HepG2 (cell line): ENCODE measurements at regions not wholly inside any gene's neighbourhood (a gene's known extent, or its start where the extent isn't known, plus 50 kb on each side); places are given as distances from the start of the nearest gene placed in this dataset.

ENCODE experiments used
- ATAC-seq: fragments of 200-7000 bp; cut with Tn5 transposase; 3 replicates; pipeline ENCODE4 v1.9.1; 2020; ENCODE audit warnings: mild to moderate bottlenecking, moderate library complexity
- BruUV-seq: library from RNA; stranded (reverse); fragments of 400-500 nt; replicated peaks from 2 replicates; lab custom pipeline; 2021; lab: Mats Ljungman, UMichigan
- CTCF ChIA-PET: fragments of 300-600 bp; formaldehyde crosslinking; extraction: SDS; loops from one replicate; lab custom pipeline; 2021; ENCODE audit warnings: low total read pairs, inconsistent platforms, low intra/inter-chr PET ratio; lab: Yijun Ruan, JAX
- POLR2A ChIA-PET: fragments of 350-600 bp; sonication (Branson Sonifier 250); formaldehyde crosslinking; loops from one replicate; lab custom pipeline; 2020; ENCODE audit warnings: antibody characterized with exemption, inconsistent platforms; lab: Yijun Ruan, JAX
- DNase-seq: peaks from one replicate; pipeline ENCODE4 v3.0.0-alpha.2; 2015; ENCODE audit warnings: low spot score
- FAIRE-seq: peaks from 3 replicates; lab custom pipeline; 2011; peaks lifted over from hg19 to GRCh38; lab: Jason Lieb, UNC
- H2AFZ ChIP-seq: one replicate; pipeline ENCODE4 v1.6.1; 2011; ENCODE audit warnings: low read length, inconsistent platforms
- H3K27ac ChIP-seq: fragments of 300-600 bp; 3 replicates; pipeline ENCODE4 v1.8.0; 2011; ENCODE audit warnings: mixed run types, mild to moderate bottlenecking, mixed read lengths, low read length, inconsistent platforms; ENCODE audit not compliant: insufficient read depth; ENCODE audit errors: extremely low read length
- H3K27me3 ChIP-seq, 2 experiments: fragments of 200-600 bp in 1 of 2; 2 replicates in 1 of 2; 3 replicates in 1 of 2; pipeline versions ENCODE4 v1.6.0 to v1.8.0; 2011; ENCODE audit warnings: low read length in 2 of 2, mild to moderate bottlenecking in 2 of 2, moderate library complexity in 2 of 2, inconsistent platforms in 1 of 2; ENCODE audit not compliant: insufficient read depth in 2 of 2, control insufficient read depth in 1 of 2
- H3K36me3 ChIP-seq, 2 experiments: fragments of 200-600 bp in 1 of 2; replicated peaks in 1 of 2; 2 replicates in 1 of 2; 3 replicates in 1 of 2; pipeline versions ENCODE4 v1.5.1 to v1.8.0; 2011; ENCODE audit warnings: low read length in 2 of 2, inconsistent platforms in 1 of 2; ENCODE audit not compliant: insufficient read depth in 2 of 2, control insufficient read depth in 1 of 2
- H3K4me1 ChIP-seq: 2 replicates; pipeline ENCODE4 v1.5.1; 2012; ENCODE audit warnings: low read length, inconsistent platforms; ENCODE audit not compliant: insufficient read depth
- H3K4me2 ChIP-seq: 2 replicates; pipeline ENCODE4 v1.6.0; 2011; ENCODE audit warnings: low read depth, low read length, inconsistent platforms
- H3K4me3 ChIP-seq, 3 experiments: fragments of 200-600 bp in 1 of 3; sonication (generic), shearing (Covaris generic) in 1 of 3; replicated peaks in 1 of 3; 2 replicates each; pipeline ENCODE4 v1.5.1; 2011 to 2016; ENCODE audit warnings: low read length in 3 of 3, inconsistent platforms in 2 of 3, low read depth in 2 of 3, mild to moderate bottlenecking in 2 of 3, control low read depth in 1 of 3, mixed read lengths in 1 of 3; ENCODE audit not compliant: insufficient read depth in 1 of 3
- H3K79me2 ChIP-seq: one replicate; pipeline ENCODE4 v1.6.1; 2011; ENCODE audit warnings: low read length, inconsistent platforms; ENCODE audit not compliant: insufficient read depth
- H3K9ac ChIP-seq: 2 replicates; pipeline ENCODE4 v1.6.0; 2011; ENCODE audit warnings: mild to moderate bottlenecking, low read depth, low read length, inconsistent platforms; ENCODE audit not compliant: insufficient read depth
- H3K9me3 ChIP-seq: 2 replicates; pipeline ENCODE4 v1.5.1; 2012; ENCODE audit warnings: mild to moderate bottlenecking, low read length
- H4K20me1 ChIP-seq: 2 replicates; pipeline ENCODE4 v1.6.0; 2011; ENCODE audit warnings: inconsistent platforms, mild to moderate bottlenecking, low read length, moderate library complexity; ENCODE audit not compliant: insufficient read depth
- AKAP8 ChIP-seq: sonication (generic); formaldehyde crosslinking; IDR thresholded peaks from 2 replicates; pipeline ENCODE4 v1.5.1; 2020; ENCODE audit warnings: mild to moderate bottlenecking, missing genetic modification reagents
- ASH2L ChIP-seq: fragments of 300-600, 200-600 bp; sonication (generic); IDR thresholded peaks from 2 replicates; pipeline ENCODE4 v1.7.0; 2017; ENCODE audit warnings: low read depth, mild to moderate bottlenecking, moderate library complexity, mixed read lengths, low read length; ENCODE audit not compliant: insufficient read length
- GABPB1 ChIP-seq: IDR thresholded peaks from 2 replicates; pipeline ENCODE4 v1.6.1; 2016; ENCODE audit warnings: mild to moderate bottlenecking, missing genetic modification reagents, moderate library complexity, missing compliant biosample characterization
- HDAC1 ChIP-seq: sonication (generic); formaldehyde crosslinking; IDR thresholded peaks from 2 replicates; pipeline ENCODE4 v1.5.1; 2020; ENCODE audit warnings: mild to moderate bottlenecking, missing genetic modification reagents
- MYC ChIP-seq: sonication (generic); formaldehyde crosslinking; IDR thresholded peaks from 2 replicates; pipeline ENCODE4 v1.9.0; 2021; ENCODE audit warnings: missing genetic modification reagents, borderline replicate concordance
- PITX1 ChIP-seq: sonication (generic); formaldehyde crosslinking; IDR thresholded peaks from 2 replicates; pipeline ENCODE4 v1.5.1; 2020; ENCODE audit warnings: mild to moderate bottlenecking, missing genetic modification reagents
- ZNF234 ChIP-seq: sonication (generic); formaldehyde crosslinking; conservative IDR thresholded peaks from 2 replicates; pipeline ENCODE4 v1.5.1; 2020; ENCODE audit warnings: mild to moderate bottlenecking, missing genetic modification reagents
- WGBS: methylation state at CpG from one replicate; pipeline ENCODE4 v1.1.6; 2017; ENCODE audit warnings: low lambda C conversion rate; 5-methylcytosine and 5-hydroxymethylcytosine counted together
- in situ Hi-C: cut with HindIII; loops from 2 replicates; pipeline ENCODE4 v1.10.0; 2017; ENCODE audit warnings: low pct_unique_long_range_greater_than_20kb; ENCODE audit not compliant: extremely low pct_ligation_motif_present
- intact Hi-C: fragments of 100-400 bp; cut with micrococcal nuclease; formaldehyde crosslinking; loops from one replicate; pipeline ENCODE4 v1.10.0; 2022; ENCODE audit not compliant: unreplicated experiment
- TF ChIP-seq, protein P1 (sequence below): sonication (generic); formaldehyde crosslinking; IDR thresholded peaks from 2 replicates; pipeline ENCODE4 v1.4.0; 2020; ENCODE audit warnings: low read depth, mild to moderate bottlenecking, missing genetic modification reagents
- TF ChIP-seq, protein P2 (sequence below): sonication (generic); formaldehyde crosslinking; IDR thresholded peaks from 2 replicates; pipeline ENCODE4 v1.4.0; 2020; ENCODE audit warnings: missing genetic modification reagents
- TF ChIP-seq, protein P3 (sequence below): sonication (generic); formaldehyde crosslinking; conservative IDR thresholded peaks from 2 replicates; pipeline ENCODE4 v1.4.0; 2020; ENCODE audit warnings: missing genetic modification reagents

DNA sequence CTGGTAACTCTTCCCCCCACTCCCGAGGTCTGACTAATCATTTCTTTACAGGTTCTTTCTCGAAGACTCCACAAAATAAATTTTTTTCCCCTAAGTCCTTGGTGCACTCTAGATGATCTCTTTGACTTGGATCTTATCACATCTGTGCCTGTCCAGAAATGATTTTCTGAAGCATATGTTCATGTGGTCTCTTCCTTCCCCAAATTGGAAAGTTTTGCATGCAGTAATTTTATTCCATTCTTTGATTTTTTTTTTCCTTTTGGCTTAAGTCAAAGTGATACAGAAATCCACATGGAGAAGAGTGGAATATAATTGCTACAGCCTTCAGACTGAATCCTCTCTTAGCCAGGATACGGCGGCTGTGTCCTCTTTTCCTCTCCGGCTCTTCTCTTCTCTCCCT lies 213.3 kb downstream of the BMP4 start:
- FAIRE-seq: no peak
- no peak overlapping the region for H3K4me3 ChIP-seq
- 95% methylated on average over 5 of the region's 5 CpGs for WGBS

More for the DNA sequence above, 213.3 kb downstream of the BMP4 start:
- no peaks in the 10 kb centered on the region for H3K27me3 ChIP-seq
- intact Hi-C loops: no loop called here
- TF ChIP-seq ASH2L: no peak
- TF ChIP-seq ZNF234 (CRISPR knock-in tag): no peak
- TF ChIP-seq, protein P1, sequence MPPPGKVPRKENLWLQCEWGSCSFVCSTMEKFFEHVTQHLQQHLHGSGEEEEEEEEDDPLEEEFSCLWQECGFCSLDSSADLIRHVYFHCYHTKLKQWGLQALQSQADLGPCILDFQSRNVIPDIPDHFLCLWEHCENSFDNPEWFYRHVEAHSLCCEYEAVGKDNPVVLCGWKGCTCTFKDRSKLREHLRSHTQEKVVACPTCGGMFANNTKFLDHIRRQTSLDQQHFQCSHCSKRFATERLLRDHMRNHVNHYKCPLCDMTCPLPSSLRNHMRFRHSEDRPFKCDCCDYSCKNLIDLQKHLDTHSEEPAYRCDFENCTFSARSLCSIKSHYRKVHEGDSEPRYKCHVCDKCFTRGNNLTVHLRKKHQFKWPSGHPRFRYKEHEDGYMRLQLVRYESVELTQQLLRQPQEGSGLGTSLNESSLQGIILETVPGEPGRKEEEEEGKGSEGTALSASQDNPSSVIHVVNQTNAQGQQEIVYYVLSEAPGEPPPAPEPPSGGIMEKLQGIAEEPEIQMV (CRISPR knock-in tag): no peak
- TF ChIP-seq, protein P2, sequence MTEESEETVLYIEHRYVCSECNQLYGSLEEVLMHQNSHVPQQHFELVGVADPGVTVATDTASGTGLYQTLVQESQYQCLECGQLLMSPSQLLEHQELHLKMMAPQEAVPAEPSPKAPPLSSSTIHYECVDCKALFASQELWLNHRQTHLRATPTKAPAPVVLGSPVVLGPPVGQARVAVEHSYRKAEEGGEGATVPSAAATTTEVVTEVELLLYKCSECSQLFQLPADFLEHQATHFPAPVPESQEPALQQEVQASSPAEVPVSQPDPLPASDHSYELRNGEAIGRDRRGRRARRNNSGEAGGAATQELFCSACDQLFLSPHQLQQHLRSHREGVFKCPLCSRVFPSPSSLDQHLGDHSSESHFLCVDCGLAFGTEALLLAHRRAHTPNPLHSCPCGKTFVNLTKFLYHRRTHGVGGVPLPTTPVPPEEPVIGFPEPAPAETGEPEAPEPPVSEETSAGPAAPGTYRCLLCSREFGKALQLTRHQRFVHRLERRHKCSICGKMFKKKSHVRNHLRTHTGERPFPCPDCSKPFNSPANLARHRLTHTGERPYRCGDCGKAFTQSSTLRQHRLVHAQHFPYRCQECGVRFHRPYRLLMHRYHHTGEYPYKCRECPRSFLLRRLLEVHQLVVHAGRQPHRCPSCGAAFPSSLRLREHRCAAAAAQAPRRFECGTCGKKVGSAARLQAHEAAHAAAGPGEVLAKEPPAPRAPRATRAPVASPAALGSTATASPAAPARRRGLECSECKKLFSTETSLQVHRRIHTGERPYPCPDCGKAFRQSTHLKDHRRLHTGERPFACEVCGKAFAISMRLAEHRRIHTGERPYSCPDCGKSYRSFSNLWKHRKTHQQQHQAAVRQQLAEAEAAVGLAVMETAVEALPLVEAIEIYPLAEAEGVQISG (CRISPR knock-in tag): no peak
- TF ChIP-seq AKAP8 (CRISPR knock-in tag): no peak
- no peak for TF ChIP-seq MYC (CRISPR knock-in tag)
- TF ChIP-seq HDAC1 (CRISPR knock-in tag): no peak
- TF ChIP-seq GABPB1 (CRISPR knock-in tag): no peak
- no peak for TF ChIP-seq PITX1 (CRISPR knock-in tag)
- TF ChIP-seq, protein P3, sequence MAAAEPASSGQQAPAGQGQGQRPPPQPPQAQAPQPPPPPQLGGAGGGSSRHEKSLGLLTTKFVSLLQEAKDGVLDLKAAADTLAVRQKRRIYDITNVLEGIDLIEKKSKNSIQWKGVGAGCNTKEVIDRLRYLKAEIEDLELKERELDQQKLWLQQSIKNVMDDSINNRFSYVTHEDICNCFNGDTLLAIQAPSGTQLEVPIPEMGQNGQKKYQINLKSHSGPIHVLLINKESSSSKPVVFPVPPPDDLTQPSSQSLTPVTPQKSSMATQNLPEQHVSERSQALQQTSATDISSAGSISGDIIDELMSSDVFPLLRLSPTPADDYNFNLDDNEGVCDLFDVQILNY (CRISPR knock-in tag): no peak
- TF ChIP-seq, all 625 proteins: peak for 0
- H3K27ac ChIP-seq: no peak overlapping the region
- no peak for ATAC-seq
- H3K4me2 ChIP-seq: no peak overlapping the region
- no peaks in the 10 kb centered on the region for H3K79me2 ChIP-seq
- ChIA-PET POLR2A (no interaction called here), CTCF (no interaction called here)
- no peaks in the 10 kb centered on the region for H3K9me3 ChIP-seq
- peaks cover 14% of the 10 kb centered on the region for H3K4me1 ChIP-seq
- no peaks in the 10 kb centered on the region for H3K36me3 ChIP-seq
- H3K9ac ChIP-seq: no peak overlapping the region
- in situ Hi-C loops: no loop called here
- H2AFZ ChIP-seq: no peak overlapping the region
- BruUV-seq: no TSS peak
- no peaks in the 10 kb centered on the region for H4K20me1 ChIP-seq
- DNase-seq: no peak
